Effector memory CD4-positive, alpha-beta T cell (primary cell): ENCODE measurements at regions not wholly inside any gene's neighbourhood (a gene's known extent, or its start where the extent isn't known, plus 50 kb on each side); places are given as distances from the start of the nearest gene placed in this dataset.

ENCODE experiments used
- DNase-seq, 3 donors: peaks; one replicate each; pipeline ENCODE4 v3.0.0-alpha.2; 2020
- H3K27ac ChIP-seq: 2 replicates; pipeline ENCODE4 v1.7.0; 2013; ENCODE audit warnings: mild to moderate bottlenecking, low read length, moderate library complexity; ENCODE audit not compliant: insufficient read depth, poor library complexity, severe bottlenecking
- H3K27me3 ChIP-seq: replicated peaks from 2 replicates; pipeline ENCODE4 v1.7.0; 2013; ENCODE audit warnings: mild to moderate bottlenecking, low read length; ENCODE audit not compliant: insufficient read depth, control insufficient read depth, poor library complexity, severe bottlenecking
- H3K36me3 ChIP-seq: 2 replicates; pipeline ENCODE4 v1.7.0; 2013; ENCODE audit warnings: mild to moderate bottlenecking, low read length, moderate library complexity; ENCODE audit not compliant: control insufficient read depth, insufficient read depth
- H3K4me1 ChIP-seq: 2 replicates; pipeline ENCODE4 v1.7.0; 2013; ENCODE audit warnings: low read length, mild to moderate bottlenecking; ENCODE audit not compliant: control insufficient read depth, insufficient read depth, poor library complexity, severe bottlenecking
- H3K4me3 ChIP-seq: 2 replicates; pipeline ENCODE4 v1.7.0; 2013; ENCODE audit warnings: low read length, low read depth, mild to moderate bottlenecking; ENCODE audit not compliant: insufficient read depth, poor library complexity, severe bottlenecking
- H3K9me3 ChIP-seq: 2 replicates; pipeline ENCODE4 v1.7.0; 2013; ENCODE audit warnings: mild to moderate bottlenecking, low read length, moderate library complexity; ENCODE audit not compliant: control insufficient read depth

DNA sequence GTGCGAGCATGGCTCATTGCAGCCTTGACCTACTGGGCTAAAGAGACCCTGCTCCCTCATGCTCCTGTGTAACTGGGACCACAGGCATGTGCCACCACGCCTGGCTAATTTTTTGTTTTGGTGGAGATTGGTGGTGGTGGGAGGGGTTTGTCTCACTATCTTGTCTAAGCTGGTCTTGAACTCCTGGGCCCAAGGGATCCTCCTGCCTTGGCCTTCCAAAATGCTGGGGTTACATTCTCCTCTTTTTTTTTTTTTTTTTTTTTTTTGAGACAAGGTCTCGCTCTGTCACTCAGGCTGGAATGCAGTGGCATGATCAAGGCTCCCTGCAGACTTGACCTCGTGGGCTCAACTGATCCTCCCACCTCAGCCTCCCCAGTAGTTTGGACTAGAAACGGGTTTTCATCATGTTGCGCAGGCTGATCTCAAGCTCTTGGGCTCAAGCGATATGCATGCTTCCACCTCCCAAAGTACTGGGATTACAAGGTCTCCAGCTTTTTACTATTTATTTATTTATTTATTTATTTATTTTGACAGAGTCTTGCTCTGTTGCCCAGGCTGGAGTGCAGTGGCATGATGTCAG is 238.3 kb downstream of the MYCN start:
- H3K27me3 ChIP-seq: no peaks in the 10 kb centered on the region
- H3K27ac ChIP-seq: no peak overlapping the region
- H3K4me1 ChIP-seq: no peaks in the 10 kb centered on the region
- no peak for DNase-seq
- H3K4me3 ChIP-seq: no peak overlapping the region
- no peaks in the 10 kb centered on the region for H3K9me3 ChIP-seq
- no peaks in the 10 kb centered on the region for H3K36me3 ChIP-seq

DNA sequence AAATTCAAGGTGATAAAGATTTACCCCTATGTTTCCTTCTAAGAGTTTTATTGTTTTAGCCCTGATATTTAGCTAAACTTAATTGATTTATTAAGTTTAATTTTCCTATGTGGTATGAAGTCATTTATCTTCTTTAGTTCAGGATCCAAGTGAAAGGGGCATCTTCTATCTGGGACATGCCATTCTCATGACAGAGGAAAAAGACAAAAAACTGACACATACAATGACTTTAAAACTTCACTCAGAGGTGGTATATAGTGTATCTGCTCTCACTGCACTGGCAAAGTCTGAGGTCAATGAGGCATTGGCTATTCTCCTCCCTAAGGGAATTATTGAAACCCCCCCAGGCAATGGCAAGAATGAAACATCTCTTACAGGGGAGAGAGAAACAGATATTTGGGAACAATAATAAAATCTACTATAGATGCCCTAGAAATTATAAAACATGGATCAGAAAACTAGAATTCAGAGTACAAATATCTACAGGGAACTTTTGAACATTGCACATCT is 237.4 kb downstream of the MYCN start:
- H3K27me3 ChIP-seq: no peaks in the 10 kb centered on the region
- no peak overlapping the region for H3K27ac ChIP-seq
- DNase-seq: no peak
- no peaks in the 10 kb centered on the region for H3K9me3 ChIP-seq
- no peaks in the 10 kb centered on the region for H3K4me1 ChIP-seq
- no peak overlapping the region for H3K4me3 ChIP-seq
- no peaks in the 10 kb centered on the region for H3K36me3 ChIP-seq

DNA sequence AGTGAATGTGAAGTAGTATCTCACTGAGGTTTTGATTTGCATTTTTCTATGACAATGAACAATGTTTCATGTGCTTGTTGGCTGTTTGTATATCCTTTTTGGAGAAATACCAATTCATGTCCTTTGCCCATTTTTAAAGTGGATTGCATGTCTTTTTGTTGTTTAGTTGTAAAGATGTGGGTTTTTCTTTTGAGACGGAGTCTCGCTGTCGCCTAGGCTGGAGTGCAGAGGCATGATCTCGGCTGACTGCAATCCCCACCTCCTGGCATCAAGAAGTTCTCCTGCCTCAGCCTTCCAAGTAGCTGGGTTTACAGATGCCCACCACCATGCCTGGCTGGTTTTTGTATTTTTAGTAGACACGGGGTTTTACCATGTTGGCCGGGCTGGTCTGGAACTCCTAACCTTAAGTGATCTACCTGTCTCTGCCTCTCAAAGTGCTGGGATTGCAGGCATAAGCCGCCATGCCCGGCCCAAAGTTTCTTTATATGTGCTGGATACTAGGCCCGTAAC is 236.7 kb downstream of the MYCN start:
- Histone ChIP-seq H3K9me3 (no peaks in the 10 kb centered on the region), H3K27me3 (no peaks in the 10 kb centered on the region), H3K4me1 (no peaks in the 10 kb centered on the region), H3K27ac (no peak overlapping the region), H3K36me3 (no peaks in the 10 kb centered on the region), H3K4me3 (no peak overlapping the region)
- DNase-seq: no peak

DNA sequence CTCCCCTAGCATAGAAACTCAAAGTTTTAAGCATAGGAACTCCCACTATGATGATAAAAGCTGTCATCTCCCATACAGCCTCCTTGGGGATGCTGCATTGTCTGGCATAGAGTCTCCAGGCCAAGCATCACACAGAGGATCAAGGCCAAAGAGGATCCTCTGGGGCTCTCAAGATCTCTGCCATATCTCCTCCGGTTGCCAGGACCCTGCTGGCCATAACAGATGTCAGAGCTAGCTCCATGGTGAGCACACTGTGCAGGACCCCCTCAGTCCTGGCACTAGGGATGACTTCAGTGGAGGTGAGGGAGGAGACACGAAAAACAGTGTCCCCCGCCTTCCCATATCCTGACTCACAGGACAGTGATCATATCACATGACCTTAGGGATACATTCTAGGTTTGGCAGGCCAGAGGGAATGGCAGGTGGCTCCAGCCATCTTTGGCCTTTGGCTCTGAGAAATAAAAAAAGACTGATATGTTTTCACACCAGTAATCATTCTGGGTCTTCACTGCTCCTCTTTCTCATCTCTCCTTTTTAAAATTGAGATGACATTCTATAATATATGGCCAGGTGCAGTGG is 235.0 kb downstream of the MYCN start:
- Histone ChIP-seq H3K9me3 (no peaks in the 10 kb centered on the region), H3K27me3 (no peaks in the 10 kb centered on the region), H3K27ac (no peak overlapping the region), H3K4me1 (no peaks in the 10 kb centered on the region), H3K4me3 (no peak overlapping the region), H3K36me3 (no peaks in the 10 kb centered on the region)
- no peak for DNase-seq

DNA sequence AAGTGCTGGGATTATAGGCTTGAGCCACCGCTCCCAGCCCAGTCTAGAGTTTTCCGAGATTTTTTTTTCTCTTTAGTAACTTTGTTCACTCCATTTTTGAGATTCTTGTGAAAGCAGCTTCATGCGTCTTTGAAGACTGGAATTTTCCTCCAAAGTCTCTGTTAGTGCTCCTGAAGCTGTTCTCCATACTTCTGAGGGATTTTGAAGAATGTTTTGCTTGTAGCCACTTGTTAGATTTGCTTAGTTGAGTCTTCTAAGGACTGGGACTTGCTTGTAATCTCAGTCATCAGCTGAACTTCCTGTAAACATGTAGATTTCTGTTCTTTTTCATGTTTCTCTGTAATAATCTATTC is 234.3 kb downstream of the MYCN start:
- DNase-seq: no peak
- no peaks in the 10 kb centered on the region for H3K4me1 ChIP-seq
- H3K9me3 ChIP-seq: no peaks in the 10 kb centered on the region
- H3K27ac ChIP-seq: no peak overlapping the region
- no peak overlapping the region for H3K4me3 ChIP-seq
- H3K27me3 ChIP-seq: no peaks in the 10 kb centered on the region
- H3K36me3 ChIP-seq: no peaks in the 10 kb centered on the region

DNA sequence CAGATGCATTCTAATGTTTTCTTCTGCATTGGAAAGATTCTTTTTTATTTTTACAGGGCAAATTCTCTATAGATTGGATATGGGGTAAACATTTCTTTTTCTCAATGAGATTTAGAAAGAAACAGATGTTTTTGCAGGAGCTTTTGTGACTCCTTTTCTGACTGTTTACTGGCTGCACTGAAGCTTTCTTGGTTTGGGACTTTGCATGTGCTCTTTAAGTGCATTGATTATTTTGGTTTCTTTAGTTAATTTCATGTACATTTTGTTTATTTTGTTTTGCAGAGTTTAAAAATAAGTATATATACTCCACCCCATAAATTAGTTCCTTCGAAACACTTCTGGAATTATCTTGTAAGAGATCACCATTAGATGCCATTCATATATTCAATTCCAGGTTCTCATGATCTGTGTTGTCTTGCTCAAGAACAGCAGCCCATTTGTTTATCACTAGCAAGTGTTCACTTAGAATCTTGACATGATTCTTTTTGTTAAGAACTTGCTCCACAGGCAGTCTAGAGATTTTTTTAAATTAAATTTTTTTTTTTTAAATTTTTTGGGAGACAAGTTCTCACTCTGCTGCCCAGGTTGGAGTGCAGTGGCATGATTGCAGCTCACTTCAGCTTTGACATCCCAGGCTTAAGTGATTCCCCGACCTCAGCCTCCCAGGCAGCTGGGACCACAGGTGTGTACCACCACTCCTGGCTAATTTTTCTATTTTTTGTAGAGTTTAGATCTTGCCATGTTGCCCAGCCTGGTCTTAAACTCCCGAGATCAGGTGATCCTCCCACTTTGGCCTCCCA is 233.7 kb downstream of the MYCN start:
- Histone ChIP-seq H3K9me3 (no peaks in the 10 kb centered on the region), H3K4me3 (no peak overlapping the region), H3K36me3 (no peaks in the 10 kb centered on the region), H3K4me1 (no peaks in the 10 kb centered on the region), H3K27ac (no peak overlapping the region), H3K27me3 (no peaks in the 10 kb centered on the region)
- DNase-seq: no peak

DNA sequence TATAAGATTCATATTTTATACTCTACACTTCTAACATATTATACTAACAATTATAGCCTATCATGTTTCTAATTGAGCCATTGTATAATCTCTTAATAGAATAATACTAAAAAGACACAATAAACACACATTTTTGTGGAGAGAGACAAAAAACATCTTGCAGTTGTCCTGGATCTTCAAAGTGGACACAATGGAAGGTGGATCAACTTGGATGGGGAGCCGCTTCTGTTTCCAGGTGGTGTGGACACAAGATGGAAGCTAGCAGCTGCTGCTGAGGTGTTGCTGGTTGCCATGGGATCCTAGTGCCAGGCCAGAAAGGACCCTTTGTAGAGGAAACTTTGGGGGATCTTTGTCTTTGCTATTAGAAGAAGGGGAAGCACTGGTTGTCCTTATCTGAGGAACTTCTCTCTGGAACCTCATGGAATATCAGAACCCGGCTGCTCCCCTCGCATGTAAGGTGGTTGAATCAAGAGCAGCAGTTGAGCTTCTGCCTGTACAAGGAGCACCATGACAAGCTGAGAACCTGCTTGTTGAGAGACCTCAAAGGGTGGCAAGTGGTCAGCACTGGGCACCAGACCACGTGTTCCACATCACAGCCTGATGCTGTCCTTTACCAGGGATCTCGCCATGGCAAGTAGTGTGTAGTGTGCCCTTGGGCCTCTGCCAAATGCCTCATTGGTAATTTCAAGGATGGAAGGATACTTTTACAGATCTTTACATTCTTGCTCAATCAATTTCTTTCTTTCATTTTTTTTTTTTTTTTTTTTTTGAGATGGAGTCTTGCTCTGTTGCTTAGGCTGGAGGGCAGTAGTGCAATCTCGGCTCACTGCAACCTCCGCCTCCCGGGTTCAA is 232.2 kb downstream of the MYCN start:
- no peaks in the 10 kb centered on the region for H3K4me1 ChIP-seq
- H3K9me3 ChIP-seq: no peaks in the 10 kb centered on the region
- no peaks in the 10 kb centered on the region for H3K36me3 ChIP-seq
- H3K27ac ChIP-seq: no peak overlapping the region
- DNase-seq: no peak
- no peaks in the 10 kb centered on the region for H3K27me3 ChIP-seq
- no peak overlapping the region for H3K4me3 ChIP-seq

DNA sequence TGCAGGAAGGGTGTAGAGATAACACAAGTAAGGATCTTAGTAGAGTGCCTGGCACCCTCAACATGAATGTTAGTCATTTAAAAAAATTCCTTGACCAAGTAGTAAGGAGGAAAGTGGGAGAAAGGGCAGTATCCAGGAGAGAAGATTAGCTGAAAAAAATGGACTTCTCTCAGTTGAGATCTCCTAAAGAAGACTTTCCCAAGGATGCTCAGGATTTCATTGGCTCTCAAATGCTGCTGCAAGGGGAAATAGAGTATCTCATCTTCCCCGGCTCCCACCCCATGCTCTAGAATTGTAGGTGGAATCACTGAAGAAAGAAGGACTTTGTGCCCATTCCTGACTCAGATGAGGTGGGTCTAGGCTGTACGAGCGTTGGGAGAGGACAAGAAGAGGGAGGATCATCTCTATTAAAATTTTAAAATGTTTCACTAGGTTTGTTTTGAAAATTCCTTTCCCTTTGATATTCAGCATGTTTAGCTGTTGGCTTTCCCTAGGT is 231.1 kb downstream of the MYCN start:
- Histone ChIP-seq H3K4me1 (no peaks in the 10 kb centered on the region), H3K27ac (no peak overlapping the region), H3K9me3 (no peaks in the 10 kb centered on the region), H3K4me3 (no peak overlapping the region), H3K36me3 (no peaks in the 10 kb centered on the region), H3K27me3 (no peaks in the 10 kb centered on the region)
- DNase-seq: no peak

DNA sequence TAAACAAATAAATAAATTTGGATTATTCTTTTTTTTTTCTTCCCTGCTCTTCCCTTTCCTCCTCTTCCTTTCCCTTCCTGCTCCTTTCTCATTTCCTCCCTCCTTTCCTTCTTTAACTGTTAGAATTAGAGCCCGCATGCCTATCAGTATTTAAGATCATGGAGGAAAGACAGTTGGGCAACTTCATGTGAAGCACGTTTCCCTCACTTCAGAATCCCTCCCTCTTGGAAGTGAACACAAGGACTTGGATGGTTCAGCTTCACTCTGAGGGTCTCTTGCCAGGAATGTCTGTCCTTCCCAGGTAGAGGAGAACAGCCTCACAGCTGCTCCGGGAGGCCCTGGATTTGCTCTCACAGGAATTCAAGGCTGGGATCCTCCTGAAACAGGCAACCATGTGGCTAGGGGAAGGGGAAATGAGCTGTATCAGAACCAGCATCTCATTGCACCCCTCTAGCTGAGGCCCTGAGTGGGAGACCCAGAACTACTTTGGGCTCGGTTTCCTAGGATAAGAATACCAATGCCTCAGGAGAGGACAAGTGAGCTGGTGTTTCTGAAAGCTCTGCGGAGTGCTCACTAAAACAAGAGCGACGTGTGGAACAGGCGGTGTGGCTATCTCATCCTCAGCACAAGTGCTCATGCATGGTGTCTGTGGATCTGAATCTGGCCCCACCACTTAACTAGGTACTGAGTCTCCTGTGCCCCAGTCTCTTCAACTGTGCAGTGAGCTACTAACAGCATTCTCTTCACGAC is 230.5 kb downstream of the MYCN start:
- H3K4me1 ChIP-seq: no peaks in the 10 kb centered on the region
- H3K27ac ChIP-seq: no peak overlapping the region
- no peak overlapping the region for H3K4me3 ChIP-seq
- H3K27me3 ChIP-seq: no peaks in the 10 kb centered on the region
- H3K9me3 ChIP-seq: no peaks in the 10 kb centered on the region
- no peak for DNase-seq
- no peaks in the 10 kb centered on the region for H3K36me3 ChIP-seq
